ENCODE measurements at regions not wholly inside any gene's neighbourhood (a gene's known extent, or its start where the extent isn't known, plus 50 kb on each side); places are given as distances from the start of the nearest gene placed in this dataset.

DNA sequence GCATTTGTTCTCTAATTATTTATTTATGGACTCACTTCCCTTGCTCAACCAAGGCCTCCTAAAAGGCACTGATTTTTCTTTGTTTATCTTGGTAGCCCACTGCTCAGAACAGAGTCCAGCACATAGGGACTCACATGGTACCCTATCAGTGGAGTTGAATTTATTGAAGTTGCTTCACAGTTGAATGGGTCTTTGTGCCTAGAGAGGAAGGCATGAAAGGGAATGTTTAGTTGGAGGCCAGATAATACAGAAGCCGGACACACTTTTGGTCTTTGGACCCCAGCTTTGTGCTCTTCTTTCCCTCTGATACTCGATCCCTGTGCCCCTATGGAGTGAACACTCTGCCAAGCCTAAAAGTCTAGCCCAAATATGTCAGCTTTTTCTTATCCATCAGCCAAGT, 429.0 kb downstream of the PRDM2 start:
- no peak overlapping the region for H3K4me3 ChIP-seq (ENCODE audit: low read length)
- no peak for DNase-seq (ENCODE audit: low read depth)
- TF ChIP-seq CTCF (IDR thresholded peaks at IDR 0.05; ENCODE audit: insufficient read depth, low read depth, low read length, missing control alignments) = no peak

- no peak overlapping the region for H3K4me3 ChIP-seq (ENCODE audit: low read length)
- TF ChIP-seq CTCF (IDR thresholded peaks at IDR 0.05; ENCODE audit: insufficient read depth, low read depth, low read length, missing control alignments) = no peak
- DNase-seq (ENCODE audit: low read depth) = no peak
Measured at GRCh38 chr1:14135070-14135469, 435.1 kb downstream of the PRDM2 start.

GRCh38 chr1:14136152-14136763, 436.3 kb downstream of the PRDM2 start:
- no peak overlapping the region for H3K4me3 ChIP-seq (ENCODE audit: low read length)
- no peak for TF ChIP-seq CTCF (IDR thresholded peaks at IDR 0.05; ENCODE audit: insufficient read depth, low read depth, low read length, missing control alignments)
- no peak for DNase-seq (ENCODE audit: low read depth)

- H3K4me3 ChIP-seq (ENCODE audit: low read length) = no peak overlapping the region
- DNase-seq (ENCODE audit: low read depth) = peak; percentile 84
- TF ChIP-seq CTCF (IDR thresholded peaks at IDR 0.05; ENCODE audit: insufficient read depth, low read depth, low read length, missing control alignments) = no peak
Measured at GRCh38 chr1:14136881-14137280, 436.9 kb downstream of the PRDM2 start.

DNA sequence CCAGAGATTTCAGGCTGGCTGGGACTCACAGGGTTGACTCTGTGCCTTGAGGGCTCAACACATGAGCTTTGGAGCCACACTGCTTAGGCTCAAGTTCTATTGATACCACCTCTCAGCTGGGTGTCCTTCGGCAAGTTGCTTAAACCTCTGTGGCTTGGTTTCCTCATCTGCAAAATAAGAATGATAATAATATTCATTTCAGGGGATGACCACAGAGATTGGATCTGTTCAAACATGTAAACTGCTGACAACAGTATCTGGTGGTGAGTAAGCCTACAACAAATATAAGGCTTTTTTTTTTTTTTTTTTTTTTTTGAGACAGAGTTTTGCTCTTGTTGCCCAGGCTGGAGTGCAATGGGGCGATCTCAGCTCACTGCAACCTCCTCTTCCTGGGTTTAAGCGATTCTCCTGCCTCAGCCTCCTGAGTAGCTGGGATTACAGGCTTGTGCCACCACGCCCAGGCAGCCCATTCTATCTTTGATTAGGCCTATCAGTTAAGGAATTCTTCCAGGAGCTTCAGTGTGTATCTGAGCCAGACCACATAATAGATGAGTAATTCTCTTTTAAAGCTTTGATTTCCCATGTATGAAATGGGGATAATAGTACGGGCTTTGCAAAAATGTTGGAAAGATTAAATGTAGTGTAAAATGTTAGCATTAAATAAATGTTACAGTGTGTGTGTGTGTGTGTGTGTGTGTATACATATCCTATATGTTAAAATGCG, 437.6 kb downstream of the PRDM2 start:
- TF ChIP-seq CTCF (IDR thresholded peaks at IDR 0.05; ENCODE audit: insufficient read depth, low read depth, low read length, missing control alignments) = no peak
- H3K4me3 ChIP-seq (ENCODE audit: low read length) = no peak overlapping the region
- peak; percentile 95 for DNase-seq (ENCODE audit: low read depth)

- no peak for TF ChIP-seq CTCF (IDR thresholded peaks at IDR 0.05; ENCODE audit: insufficient read depth, low read depth, low read length, missing control alignments)
- H3K4me3 ChIP-seq (ENCODE audit: low read length) = no peak overlapping the region
- DNase-seq (ENCODE audit: low read depth) = peak; percentile 100
Measured at GRCh38 chr1:14138135-14138506, 438.1 kb downstream of the PRDM2 start.

- no peak for DNase-seq (ENCODE audit: low read depth)
- no peak overlapping the region for H3K4me3 ChIP-seq (ENCODE audit: low read length)
- TF ChIP-seq CTCF (IDR thresholded peaks at IDR 0.05; ENCODE audit: insufficient read depth, low read depth, low read length, missing control alignments) = peak; percentile 23
Measured at GRCh38 chr1:14138687-14139086, 438.7 kb downstream of the PRDM2 start.

Measured in epithelial cell of esophagus (primary cell).